ENCODE measurements at regions not wholly inside any gene's neighbourhood (a gene's known extent, or its start where the extent isn't known, plus 50 kb on each side); places are given as distances from the start of the nearest gene placed in this dataset.

GRCh38 chr16:85971902-85972638, 73.1 kb downstream of the IRF8 start:
- DNase-seq (ENCODE audit: low read depth, low spot score), result no peak

DNA sequence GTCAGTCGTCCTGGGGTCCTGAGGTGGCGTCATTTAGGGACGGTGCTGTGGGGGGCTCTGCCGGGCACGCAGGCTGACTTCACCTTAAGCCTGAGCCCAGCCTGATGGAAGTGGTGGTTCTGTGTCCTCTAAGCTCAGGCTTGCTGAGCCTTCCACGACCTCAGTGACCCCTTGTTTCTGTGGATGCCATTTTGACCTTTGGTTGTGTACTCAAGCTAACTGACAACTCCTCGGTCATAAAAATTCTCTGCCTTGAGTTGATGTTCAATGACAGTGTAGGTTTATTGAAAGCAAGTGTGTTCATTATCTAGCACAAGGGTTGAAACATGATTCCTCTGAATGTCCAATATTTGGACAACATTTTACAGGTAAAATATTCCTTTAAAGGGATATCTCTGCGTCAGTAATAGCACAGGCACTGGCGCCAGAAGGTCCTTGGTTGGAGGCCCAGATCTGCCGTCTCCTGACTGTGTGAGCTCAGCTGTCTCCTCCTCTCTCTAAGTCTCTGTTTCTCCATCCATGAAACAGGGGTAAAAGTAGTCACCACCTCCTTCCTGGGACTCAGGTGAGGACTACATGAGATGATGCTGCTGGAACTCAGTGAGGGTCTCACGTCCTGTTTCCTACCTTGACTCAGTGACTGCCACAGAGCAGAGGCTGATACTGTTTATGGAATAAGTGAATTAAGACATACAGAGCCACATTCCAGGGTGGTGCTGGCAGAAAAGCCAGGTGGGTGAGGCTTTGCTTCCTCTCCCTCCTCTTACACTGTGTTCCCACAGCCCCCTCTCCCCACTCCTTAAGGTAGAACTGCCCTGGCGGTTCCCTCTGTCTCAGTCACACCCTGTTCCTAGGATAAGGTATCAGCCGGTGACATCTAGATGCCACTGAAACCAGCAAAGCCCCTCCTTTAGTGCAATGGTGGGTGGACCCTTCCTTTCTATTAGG, 75.7 kb downstream of the IRF8 start:
- no peak for DNase-seq (ENCODE audit: low read depth, low spot score)

DNA sequence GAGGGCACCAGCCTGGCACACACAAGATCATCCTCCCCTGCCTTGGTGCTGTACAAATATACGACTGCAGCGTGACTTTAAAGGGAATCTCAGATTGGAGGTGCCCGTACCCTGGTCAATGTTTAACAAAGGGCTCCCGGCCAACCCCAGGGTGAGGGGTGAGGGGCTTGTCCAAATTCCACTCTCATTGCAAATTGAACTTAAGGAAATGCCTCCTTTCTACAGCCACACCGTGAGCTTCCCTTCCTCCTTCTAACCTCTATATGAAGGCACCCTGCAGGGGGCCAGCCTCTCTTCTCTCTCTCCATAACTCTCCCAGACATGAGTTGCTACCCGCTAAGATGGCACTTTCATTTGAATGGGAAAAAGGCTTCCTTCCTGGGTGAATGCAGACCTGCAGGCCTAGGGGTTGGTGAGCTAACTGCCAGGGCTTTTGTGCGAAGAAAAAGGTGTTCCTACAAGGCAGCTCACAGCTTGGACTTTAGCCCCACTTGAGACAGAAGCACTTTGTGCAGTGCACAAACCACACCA, 76.6 kb downstream of the IRF8 start:
- DNase-seq (ENCODE audit: low read depth, low spot score), result no peak

DNA sequence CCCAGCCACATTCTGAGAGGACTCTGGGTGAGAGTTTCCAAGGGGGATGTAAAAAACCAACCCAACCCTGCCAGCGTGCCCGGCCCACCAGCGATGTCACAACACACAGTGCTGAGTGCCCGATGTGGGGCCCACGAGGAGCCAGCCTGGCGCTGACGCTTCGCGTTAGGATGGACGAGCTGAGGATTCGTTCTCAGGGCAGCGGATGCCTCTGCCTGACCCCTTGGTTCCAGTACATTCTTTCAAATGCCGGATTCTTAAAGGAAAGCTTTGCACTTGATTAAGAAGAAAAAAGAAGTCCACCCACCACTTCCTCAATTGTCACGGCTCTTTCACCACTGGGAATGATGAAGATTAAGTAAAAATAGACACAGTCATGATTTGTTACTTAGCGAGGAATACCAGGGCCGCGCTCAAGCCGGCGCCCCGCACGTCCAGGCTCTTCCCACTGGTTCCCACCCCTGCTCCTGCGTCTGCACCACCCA, 79.4 kb downstream of the IRF8 start:
- DNase-seq (ENCODE audit: low read depth, low spot score), result no peak

GRCh38 chr16:85978976-85979375, 80.0 kb downstream of the IRF8 start:
- no peak for DNase-seq (ENCODE audit: low read depth, low spot score)

- DNase-seq (ENCODE audit: low read depth, low spot score), result no peak
Measured at GRCh38 chr16:85979605-85980004, 80.6 kb downstream of the IRF8 start.

DNA sequence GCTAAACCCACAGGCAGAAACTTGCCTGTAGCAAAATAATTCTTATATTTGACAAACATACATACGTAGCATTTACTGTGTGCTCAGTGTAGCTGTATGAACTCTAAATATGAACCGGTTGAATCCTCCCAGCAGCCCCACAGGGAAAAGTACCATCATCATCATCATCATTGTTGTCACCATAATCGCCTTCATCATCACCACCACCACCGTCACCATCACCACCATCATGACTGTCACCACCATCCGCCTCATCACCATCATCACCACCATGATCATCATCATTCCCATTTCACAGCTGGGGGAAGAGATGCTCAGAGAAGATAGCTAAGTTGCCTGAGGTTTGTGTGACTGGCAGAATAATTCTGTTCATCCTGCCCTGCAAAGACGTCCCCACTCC, 81.7 kb downstream of the IRF8 start:
- DNase-seq (ENCODE audit: low read depth, low spot score), result no peak

GRCh38 chr16:85981826-85982562, 83.0 kb downstream of the IRF8 start:
- no peak for DNase-seq (ENCODE audit: low read depth, low spot score)

DNA sequence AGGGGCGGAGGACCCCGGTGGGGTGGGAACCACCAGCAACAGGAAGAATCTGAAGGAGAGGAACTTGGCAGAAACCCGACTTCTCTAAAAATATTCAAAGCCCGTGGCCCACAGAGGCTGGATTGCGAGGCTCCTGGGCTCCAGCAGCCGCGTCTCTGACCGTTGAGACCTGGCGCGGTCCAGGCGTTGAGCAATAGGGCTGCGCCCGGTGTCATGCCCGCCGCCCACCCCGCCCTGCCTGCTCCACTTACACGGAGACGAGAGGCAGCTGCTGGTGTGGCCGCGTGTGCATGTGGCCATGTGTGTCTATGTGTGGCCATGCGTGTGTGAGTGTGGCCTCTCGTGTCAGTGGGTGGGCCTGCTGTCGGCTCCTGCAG, 83.6 kb downstream of the IRF8 start:
- DNase-seq (ENCODE audit: low read depth, low spot score), result no peak

- no peak for DNase-seq (ENCODE audit: low read depth, low spot score)
Measured at GRCh38 chr16:85983064-85983463, 84.1 kb downstream of the IRF8 start.

DNA sequence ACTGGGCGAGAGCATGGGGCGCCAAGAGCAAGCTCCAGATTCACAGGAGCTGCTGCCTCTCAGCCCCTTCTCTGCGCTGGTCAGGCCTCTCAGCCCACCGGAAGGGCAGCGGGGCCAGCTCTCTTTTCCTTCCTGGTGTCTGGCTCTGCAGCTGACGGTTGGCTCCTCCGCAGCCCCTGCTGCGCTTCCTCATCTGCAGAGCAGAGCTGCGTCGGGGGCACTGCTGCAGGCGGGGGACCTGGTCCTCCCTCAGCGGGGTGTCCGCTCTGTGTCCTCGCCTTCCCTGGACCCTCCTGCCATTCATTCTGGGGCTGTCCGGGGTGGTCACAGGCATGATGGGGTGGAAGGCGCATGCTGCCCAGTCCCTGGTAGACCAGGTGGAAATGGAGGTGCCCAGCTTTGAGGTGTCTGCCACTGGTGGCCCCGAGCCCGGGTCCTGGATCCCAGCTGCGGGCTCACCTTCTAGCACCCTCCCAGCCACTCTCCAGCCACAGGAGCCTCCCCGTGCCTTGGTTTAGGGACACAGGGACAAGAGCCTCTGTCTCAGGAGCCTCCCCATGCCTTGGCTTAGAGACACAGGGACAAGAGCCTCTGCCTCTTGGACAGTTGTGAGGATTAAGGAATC, 84.8 kb downstream of the IRF8 start:
- DNase-seq (ENCODE audit: low read depth, low spot score), result no peak

DNA sequence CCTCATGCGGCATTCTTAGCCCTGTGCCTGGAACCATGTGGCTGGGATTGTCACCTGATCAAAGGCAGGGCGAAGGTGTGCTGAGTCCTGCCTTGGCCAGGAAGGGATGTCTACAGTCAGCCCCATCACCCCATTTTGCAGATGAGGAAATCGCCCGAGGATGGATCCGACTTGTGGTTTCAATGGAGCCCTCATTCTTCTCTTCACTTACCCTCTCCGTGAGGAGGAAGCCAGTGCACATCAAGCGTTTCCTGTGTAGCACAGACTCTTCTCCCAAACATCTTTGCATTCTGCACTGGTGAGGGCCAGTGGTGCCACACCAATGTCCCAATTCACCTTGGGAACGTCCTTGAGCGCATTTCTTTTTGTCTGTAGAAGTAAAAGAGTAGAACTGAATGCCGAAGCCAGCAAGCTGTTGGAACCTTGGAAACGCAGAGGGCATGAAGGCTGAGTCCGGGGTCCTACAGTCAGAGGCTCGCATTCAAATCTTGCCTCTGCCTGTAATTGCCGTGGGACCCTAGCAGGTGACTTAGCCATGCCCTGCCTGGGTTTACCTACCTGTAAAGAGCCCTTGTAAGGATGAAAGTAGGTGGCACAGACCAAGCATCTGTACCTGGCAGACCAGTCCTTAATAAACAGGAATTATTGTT, 85.4 kb downstream of the IRF8 start:
- DNase-seq (ENCODE audit: low read depth, low spot score), result no peak

DNA sequence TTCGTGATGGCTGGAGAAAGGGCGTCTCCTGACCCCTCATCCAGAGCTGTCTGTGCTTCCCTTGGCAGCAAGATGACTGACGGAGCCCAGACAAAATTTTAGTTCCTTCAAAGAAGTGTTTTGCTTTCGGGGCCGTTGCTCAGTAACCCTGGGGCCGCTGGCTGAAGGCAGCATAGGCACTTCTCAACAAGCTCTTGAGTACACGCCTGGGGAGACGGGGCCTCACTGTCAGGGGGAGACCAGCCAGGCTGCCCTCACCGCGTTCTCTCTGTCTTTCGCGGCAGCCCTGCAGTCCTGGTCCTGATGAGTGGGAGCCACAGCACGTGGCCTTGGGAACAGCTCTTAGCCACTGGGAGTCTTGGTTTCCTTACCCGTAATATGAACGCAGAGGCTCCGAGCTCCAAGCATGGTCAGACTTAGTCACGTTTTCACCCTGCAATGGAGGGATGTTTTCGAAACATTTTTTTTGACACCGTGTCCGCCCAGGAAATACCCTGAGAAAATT, 86.0 kb downstream of the IRF8 start:
- DNase-seq (ENCODE audit: low read depth, low spot score), result no peak

- no peak for DNase-seq (ENCODE audit: low read depth, low spot score)
Measured at GRCh38 chr16:85986931-85987749, 88.2 kb downstream of the IRF8 start.

DNA sequence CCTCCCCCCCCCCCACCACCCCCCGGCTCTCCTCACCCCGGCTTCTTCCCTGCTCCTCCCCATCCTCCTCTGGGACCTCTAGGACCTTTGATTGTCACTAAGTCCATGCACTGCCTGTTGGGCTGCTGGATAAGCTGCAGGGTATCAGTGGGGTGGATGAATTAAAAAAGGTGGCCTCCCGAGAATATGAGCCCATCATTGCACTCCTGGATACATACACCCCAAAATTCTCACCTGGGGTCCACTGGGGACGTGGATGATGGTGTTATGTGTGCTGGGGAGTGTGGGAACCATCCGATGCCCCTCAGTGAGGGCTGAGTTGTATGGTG, 88.8 kb downstream of the IRF8 start:
- DNase-seq (ENCODE audit: low read depth, low spot score), result no peak

- DNase-seq (ENCODE audit: low read depth, low spot score), result no peak
Measured at GRCh38 chr16:85988306-85988705, 89.3 kb downstream of the IRF8 start.

DNA sequence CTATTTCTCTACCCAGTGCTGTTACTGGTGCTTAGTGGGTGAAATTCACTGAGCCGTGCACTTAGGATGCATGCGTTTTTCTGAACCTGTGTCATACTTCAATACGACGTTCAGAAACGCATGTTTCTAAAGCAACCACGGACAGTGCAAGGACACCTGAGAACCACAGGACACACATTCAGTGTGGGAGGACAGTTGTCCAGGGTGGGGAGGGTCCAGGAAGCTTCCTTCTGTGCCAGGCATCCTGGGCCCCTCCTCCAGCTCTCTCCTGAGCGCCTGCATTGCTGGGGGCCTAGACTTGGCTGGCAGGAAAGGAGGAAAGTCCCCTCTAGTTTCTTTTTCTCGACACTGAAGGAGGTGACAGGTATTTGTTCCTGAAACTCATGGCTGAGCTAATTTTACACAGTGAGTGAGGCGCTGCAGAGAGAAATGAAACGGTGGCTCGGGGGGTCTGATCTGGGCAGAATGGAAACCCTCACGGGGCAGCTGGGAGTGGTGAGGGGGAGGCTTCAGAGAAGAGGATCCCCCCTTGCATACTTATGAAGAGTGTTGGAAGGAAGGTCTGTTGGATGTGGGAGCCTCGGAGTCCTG, 89.9 kb downstream of the IRF8 start:
- DNase-seq (ENCODE audit: low read depth, low spot score), result no peak

GRCh38 chr16:85989376-85989775, 90.4 kb downstream of the IRF8 start:
- no peak for DNase-seq (ENCODE audit: low read depth, low spot score)

DNA sequence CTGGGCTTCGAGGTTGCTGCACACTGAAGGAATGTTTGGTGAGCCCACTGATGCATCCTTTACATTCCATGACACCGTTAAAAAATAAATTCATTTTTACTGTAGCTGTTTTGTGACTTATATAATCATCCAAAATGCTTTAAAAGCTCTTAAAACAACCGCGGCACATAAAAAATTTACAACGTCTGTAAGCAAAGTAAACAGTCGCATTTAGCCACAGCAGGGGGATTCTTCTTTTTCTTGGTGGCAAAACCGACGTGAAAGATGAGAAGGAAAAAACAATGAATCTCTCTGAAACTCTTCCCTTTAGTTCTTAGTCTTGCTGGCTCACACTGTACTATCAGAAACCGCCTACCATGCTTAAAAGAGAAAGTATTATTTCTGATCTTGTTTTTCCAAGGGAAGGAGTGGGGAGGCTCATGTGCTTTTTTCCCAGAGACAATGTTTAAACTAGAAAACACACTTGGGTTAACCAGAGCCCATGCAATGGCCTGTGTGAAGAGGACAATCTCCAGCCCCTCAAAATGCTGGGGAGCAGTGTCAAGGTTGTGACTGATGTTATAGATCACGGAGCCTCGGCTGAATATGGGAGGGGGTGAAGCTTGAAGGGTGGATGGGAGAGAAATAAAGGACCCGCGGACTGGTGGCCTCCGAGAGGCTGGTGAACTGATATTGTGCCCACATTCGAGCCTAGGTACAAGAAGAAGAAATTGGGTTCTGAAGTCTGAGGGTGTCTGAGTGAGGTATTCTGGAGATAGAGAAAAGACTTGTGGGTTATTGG, 91.1 kb downstream of the IRF8 start:
- DNase-seq (ENCODE audit: low read depth, low spot score), result no peak
